Natural killer cell (primary cell): ENCODE measurements at regions not wholly inside any gene's neighbourhood (a gene's known extent, or its start where the extent isn't known, plus 50 kb on each side); places are given as distances from the start of the nearest gene placed in this dataset.

ENCODE experiments used
- ATAC-seq, 3 donors: fragments of 150-1000 bp in 2 of 3; fragments of 200-7000 bp in 1 of 3; cut with Tn5 transposase; 1 replicate in 1 of 3; 2 replicates in 2 of 3; pipeline ENCODE4 v1.10.0; 2021; ENCODE audit warnings: mild to moderate bottlenecking in 2 of 3, moderate library complexity in 2 of 3
- DNase-seq, 2 donors: peaks; one replicate each; pipeline versions ENCODE4 v3.0.0 to v3.0.0-alpha.2; 2013 to 2021; ENCODE audit warnings: mixed read lengths in 1 of 2
- H3K27ac ChIP-seq: one replicate; pipeline ENCODE4 v1.5.1; 2013; ENCODE audit warnings: mild to moderate bottlenecking, low read length
- H3K27me3 ChIP-seq: one replicate; pipeline ENCODE4 v1.6.1; 2013; ENCODE audit warnings: low read length; ENCODE audit not compliant: control insufficient read depth, insufficient read depth
- H3K36me3 ChIP-seq: one replicate; pipeline ENCODE4 v1.6.1; 2013; ENCODE audit warnings: low read length; ENCODE audit not compliant: control insufficient read depth, insufficient read depth
- H3K4me1 ChIP-seq: one replicate; pipeline ENCODE4 v1.6.1; 2013; ENCODE audit warnings: low read length; ENCODE audit not compliant: control insufficient read depth, insufficient read depth
- H3K4me3 ChIP-seq: one replicate; pipeline ENCODE4 v1.5.1; 2013; ENCODE audit warnings: low read length
- H3K9me3 ChIP-seq: one replicate; pipeline ENCODE4 v1.6.1; 2013; ENCODE audit warnings: low read length; ENCODE audit not compliant: control insufficient read depth, insufficient read depth
- H3K27ac Mint-ChIP-seq, 2 donors: one replicate each; pipeline ENCODE4 v1.8.0; 2022; ENCODE audit warnings: mild to moderate bottlenecking in 2 of 2, mixed read lengths in 2 of 2, moderate library complexity in 1 of 2
- H3K27me3 Mint-ChIP-seq, 2 donors: one replicate each; pipeline ENCODE4 v1.8.0; 2022; ENCODE audit warnings: low read depth in 2 of 2, mixed read lengths in 2 of 2
- H3K36me3 Mint-ChIP-seq: one replicate; pipeline ENCODE4 v1.8.0; 2022; ENCODE audit warnings: mixed read lengths
- H3K4me1 Mint-ChIP-seq, 2 donors: one replicate each; pipeline ENCODE4 v1.8.0; 2022; ENCODE audit warnings: mixed read lengths in 2 of 2
- H3K4me3 Mint-ChIP-seq: one replicate; pipeline ENCODE4 v1.8.0; 2022; ENCODE audit warnings: mild to moderate bottlenecking, moderate library complexity, mixed read lengths
- H3K9me3 Mint-ChIP-seq, 2 donors: one replicate each; pipeline ENCODE4 v1.8.0; 2022; ENCODE audit warnings: mixed read lengths in 2 of 2
- CTCF ChIP-seq: fragments of 200-600 bp; IDR thresholded peaks from one replicate; pipeline ENCODE4 v1.8.0; 2022; ENCODE audit warnings: antibody characterized with exemption
- WGBS: methylation state at CpG from one replicate; pipeline ENCODE4 v1.1.7; 2013; ENCODE audit warnings: missing lambda C conversion rate; ENCODE audit not compliant: insufficient coverage; 5-methylcytosine and 5-hydroxymethylcytosine counted together
- intact Hi-C: fragments of 100-400 bp; cut with micrococcal nuclease; formaldehyde crosslinking; loops from one replicate; pipeline ENCODE4 v1.14.2; 2022

- Mint-ChIP-seq H3K4me1 (no peaks in the 10 kb centered on the region), H3K27me3 (no peaks in the 10 kb centered on the region), H3K9me3 (no peaks in the 10 kb centered on the region), H3K4me3 (no peak overlapping the region), H3K36me3 (no peaks in the 10 kb centered on the region), H3K27ac (no peak overlapping the region)
- Histone ChIP-seq H3K9me3 (no peaks in the 10 kb centered on the region), H3K4me3 (no peak overlapping the region), H3K36me3 (no peaks in the 10 kb centered on the region), H3K27ac (no peak overlapping the region), H3K4me1 (no peaks in the 10 kb centered on the region), H3K27me3 (no peaks in the 10 kb centered on the region)
- no peak for ATAC-seq
- no peak for DNase-seq
- TF ChIP-seq CTCF = no peak
- WGBS = 94% methylated on average over 3 of the region's 5 CpGs
- intact Hi-C loops = no loop called here
These were observed 75.4 kb downstream of the MYEOV start for GRCh38 chr11:69369210-69369825.

DNA sequence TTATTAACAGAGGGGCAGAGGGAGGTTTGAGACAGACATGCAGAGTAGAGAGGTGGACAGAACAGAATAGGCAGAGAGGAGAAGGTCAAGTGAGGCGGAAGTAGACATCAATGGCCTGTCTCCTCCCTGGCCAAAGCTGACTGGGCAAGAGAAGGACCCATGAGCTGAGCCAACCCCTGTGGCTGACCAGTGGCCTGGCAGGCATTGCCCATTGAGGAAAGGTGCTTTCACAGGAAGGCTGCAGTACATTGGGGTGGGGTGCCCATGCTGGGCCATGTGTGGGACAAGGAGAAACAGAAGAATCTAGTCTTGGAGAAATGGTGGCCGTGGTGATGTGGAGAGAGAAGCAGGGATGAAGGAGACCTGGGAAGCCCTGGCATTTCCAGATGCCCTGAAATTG, 76.0 kb downstream of the MYEOV start:
- no peaks in the 10 kb centered on the region for H3K27me3 ChIP-seq
- Mint-ChIP-seq H3K27me3 (no peaks in the 10 kb centered on the region), H3K4me3 (no peak overlapping the region), H3K36me3 (no peaks in the 10 kb centered on the region), H3K27ac (no peak overlapping the region), H3K4me1 (no peaks in the 10 kb centered on the region), H3K9me3 (no peaks in the 10 kb centered on the region)
- no peak overlapping the region for H3K4me3 ChIP-seq
- H3K4me1 ChIP-seq = no peaks in the 10 kb centered on the region
- intact Hi-C loops = no loop called here
- DNase-seq (peak in 1 of 2 donors; percentile 9), ATAC-seq (no peak)
- H3K27ac ChIP-seq = no peak overlapping the region
- H3K36me3 ChIP-seq = no peaks in the 10 kb centered on the region
- TF ChIP-seq CTCF = no peak
- H3K9me3 ChIP-seq = no peaks in the 10 kb centered on the region
- WGBS = 100% methylated on average over 2 of the region's 2 CpGs

DNA sequence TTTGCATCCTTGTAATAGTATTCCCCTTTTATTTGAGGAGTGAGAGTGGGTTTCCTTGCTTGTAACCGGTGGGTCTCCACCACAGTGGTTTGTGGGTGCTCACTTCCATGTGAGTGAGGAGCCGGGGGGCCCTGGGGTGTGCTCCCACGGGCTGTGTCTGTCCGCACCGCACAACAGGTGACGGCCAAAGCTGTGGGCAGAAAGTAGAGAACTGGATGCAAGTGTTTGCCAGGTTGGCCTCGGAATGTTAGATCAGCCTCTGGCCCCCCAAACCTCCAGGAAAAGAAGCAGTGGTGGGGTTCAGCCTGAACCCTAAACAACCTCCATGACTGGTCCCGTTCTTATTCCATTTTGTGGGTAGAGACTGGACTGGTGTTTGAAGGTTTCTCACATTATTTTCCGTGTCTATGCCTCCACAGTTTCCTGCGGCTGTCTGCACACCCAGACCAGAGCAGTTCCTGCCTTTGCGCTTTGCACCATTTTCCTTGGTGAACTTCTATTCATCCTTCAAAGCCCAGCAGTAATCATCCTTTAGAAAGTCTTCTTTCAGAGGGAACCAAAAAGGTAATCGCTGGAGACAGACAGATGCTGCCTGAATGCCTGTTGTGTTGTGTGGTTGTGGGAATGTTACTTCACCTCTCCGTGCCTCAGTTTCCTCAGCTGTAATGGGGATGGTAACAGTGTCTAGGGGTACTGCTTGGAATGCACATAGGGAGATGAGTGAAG, 77.2 kb downstream of the MYEOV start:
- Mint-ChIP-seq H3K27ac (no peak overlapping the region), H3K36me3 (no peaks in the 10 kb centered on the region), H3K4me1 (no peaks in the 10 kb centered on the region), H3K4me3 (no peak overlapping the region), H3K9me3 (no peaks in the 10 kb centered on the region), H3K27me3 (no peaks in the 10 kb centered on the region)
- intact Hi-C loops = no loop called here
- H3K4me1 ChIP-seq = no peaks in the 10 kb centered on the region
- H3K36me3 ChIP-seq = no peaks in the 10 kb centered on the region
- DNase-seq (peak in 1 of 2 donors; percentile 4), ATAC-seq (no peak)
- no peak overlapping the region for H3K4me3 ChIP-seq
- no peaks in the 10 kb centered on the region for H3K27me3 ChIP-seq
- H3K27ac ChIP-seq = no peak overlapping the region
- H3K9me3 ChIP-seq = no peaks in the 10 kb centered on the region
- TF ChIP-seq CTCF = no peak
- 89% methylated on average over 13 of the region's 13 CpGs for WGBS
